NCI-H69 (cell line): ENCODE measurements at regions not wholly inside any gene's neighbourhood (a gene's known extent, or its start where the extent isn't known, plus 50 kb on each side); places are given as distances from the start of the nearest gene placed in this dataset.

Experiments used
- DNase-seq: peaks from one replicate; lab custom pipeline; 2025; lab: John Stamatoyannopoulos, UW

- peak; percentile 59 for DNase-seq
Measured at GRCh38 chr17:5785867-5786509, 201.7 kb upstream of the NLRP1 start.

DNA sequence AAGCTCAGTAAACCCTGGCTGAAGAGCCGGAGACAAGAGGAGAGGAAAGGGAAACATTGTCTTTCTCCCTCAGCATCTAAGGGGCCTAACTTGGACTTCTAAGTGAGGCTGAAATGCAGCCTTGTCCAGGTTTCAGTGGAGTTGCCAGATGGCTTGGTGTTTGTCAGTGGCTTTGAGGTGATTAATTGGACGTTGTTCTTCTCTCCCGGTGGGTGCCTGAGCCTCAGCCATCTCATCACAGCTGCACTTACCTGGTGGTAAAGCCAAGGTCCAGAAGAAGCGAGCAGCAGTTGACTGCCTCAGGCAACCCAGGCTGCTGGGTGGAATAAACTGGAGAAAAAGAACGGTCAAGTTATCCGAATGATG is 202.2 kb upstream of the NLRP1 start:
- DNase-seq = peak; percentile 84

DNA sequence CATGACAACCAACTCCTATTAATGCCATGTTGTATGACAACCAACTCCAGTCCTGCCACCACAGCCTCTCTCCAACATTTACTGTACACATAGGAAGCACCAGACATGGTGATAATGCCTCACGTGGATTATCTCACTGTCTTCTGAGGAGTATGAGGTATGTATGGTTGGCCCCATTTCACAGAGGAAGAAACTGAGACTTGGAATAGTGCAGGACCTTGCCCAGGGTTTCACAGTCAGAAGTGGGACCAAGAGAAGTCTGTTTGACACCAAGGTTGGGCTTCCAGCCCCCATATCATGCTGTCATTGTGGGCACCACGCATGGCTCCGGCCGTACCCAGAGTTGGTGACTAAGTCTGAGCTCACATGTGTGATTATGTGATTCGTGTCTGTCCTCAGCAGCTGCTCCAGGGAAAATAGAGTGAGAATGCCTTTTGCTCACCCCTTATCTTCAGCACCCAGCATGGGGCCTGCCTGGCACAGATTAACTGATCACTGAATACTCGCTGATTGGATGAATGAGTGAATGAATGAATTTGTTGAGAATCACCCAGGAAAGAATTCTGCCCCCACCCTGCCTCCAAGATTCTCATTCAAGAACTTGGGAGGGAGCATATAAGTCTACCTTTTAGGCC is 204.1 kb upstream of the NLRP1 start:
- no peak for DNase-seq

- no peak for DNase-seq
Measured at GRCh38 chr17:5789528-5789927, 205.2 kb upstream of the NLRP1 start.

DNA sequence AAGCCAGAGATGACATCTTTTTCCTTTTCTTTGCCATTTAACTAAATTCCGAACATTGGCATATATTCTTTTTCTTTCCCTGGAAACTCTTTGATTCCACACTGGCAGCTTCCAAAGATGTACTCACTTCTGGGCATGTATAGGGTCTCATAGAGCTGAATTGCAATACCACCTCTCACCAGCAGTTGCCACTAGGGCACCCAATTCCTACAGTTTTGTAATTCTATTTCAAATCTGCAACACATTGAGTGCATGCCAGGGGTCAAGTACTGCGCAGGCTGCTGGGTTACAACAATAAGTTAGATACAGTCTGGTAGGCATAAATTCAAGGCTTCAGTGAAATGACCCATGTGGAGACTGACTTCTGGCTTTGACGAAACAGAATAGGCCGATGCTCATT is 208.8 kb upstream of the NLRP1 start:
- no peak for DNase-seq

- DNase-seq = peak; percentile 40
Measured at GRCh38 chr17:5793899-5794298, 209.6 kb upstream of the NLRP1 start.

DNA sequence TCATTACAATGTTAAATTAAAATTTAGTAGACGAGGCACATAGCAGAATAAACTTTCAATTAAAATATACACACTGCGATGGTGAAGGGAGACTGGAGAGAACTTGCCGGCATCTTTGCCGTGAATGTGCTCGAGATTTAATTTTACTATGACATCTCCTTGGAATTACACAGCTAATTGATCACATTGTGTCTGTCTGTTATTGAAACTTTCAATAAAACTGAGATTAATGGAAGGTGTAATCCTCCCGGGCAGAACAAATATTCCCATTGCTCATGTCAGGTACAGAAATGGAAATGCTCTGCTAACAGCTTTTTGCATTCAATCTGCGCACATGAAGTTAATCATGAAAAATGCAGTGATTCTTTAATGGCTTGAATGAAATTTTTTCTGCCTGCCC is 210.1 kb upstream of the NLRP1 start:
- no peak for DNase-seq

DNA sequence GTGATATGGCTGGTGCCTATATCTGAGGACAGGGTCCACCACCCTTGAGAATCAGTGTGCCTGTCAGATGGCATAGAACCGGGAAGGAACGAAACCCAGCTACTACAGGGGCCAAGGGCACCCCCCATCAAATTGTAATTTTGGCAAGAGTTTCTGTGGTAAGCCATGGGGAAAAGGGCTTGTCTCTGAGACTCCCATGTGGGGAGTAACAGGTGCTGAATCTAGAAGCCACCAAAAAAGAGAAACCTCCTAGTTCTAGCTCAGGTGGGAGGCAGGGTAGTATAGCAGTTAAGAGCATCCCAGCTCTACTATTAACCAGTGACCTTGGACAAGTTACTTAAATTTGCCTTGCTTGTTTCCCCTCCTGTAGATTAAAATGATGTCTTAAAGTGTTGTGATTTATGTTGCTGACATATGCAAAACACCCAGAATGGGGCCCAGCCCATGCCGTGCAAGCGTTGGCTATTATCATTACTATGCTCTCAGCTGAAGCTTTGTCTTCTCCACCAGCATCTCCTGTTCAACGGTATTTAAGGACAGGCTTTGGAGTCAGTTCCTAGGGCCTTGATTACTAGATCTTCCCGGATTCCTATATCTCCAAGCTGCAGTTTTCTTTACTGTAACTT is 210.7 kb upstream of the NLRP1 start:
- DNase-seq = no peak

- DNase-seq = no peak
Measured at GRCh38 chr17:5797447-5798050, 213.2 kb upstream of the NLRP1 start.

DNA sequence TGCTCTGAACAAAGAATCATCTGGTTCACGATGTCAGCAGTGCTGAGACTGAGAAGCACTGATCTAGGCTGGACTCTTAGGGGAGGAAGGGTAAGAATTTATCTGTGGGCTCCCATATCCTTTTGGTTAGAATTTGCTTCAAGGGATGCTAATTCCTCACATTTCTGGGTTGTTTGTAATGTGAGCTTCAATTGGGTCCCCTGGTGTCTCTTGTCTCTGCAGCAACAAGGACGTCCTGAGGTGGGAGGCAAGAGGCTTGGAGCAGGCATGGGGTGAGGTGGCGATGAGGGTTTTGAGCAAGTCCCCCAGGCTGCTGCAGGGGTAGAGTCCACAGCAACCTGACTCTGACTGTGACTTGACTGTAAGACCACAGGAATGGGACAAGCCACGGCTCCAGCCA is 213.8 kb upstream of the NLRP1 start:
- DNase-seq = no peak

- no peak for DNase-seq
Measured at GRCh38 chr17:5800131-5800530, 215.8 kb upstream of the NLRP1 start.

- DNase-seq = no peak
Measured at GRCh38 chr17:5800646-5801045, 216.3 kb upstream of the NLRP1 start.

DNA sequence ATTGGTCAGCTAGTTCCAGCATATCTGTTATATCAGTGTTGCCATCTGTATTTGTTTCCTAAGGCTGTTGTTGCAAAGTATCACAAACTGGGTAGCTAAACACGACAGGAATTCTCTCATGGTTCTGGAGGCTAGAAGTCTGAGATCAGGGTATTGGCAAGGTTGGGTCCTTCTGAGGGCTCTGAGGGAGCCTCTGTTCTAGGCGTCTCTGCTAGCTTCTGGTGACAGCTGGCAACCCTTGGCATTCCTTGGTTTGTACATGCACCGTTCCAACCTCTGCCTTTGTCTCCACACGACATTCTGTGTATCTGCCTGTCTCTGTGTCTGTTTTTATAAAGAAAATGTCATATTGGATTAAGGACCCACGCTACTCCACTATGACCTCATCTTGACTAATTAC is 219.9 kb upstream of the NLRP1 start:
- no peak for DNase-seq

- no peak for DNase-seq
Measured at GRCh38 chr17:5809056-5809455, 224.7 kb upstream of the NLRP1 start.

- DNase-seq = no peak
Measured at GRCh38 chr17:5809580-5810188, 225.4 kb upstream of the NLRP1 start.

DNA sequence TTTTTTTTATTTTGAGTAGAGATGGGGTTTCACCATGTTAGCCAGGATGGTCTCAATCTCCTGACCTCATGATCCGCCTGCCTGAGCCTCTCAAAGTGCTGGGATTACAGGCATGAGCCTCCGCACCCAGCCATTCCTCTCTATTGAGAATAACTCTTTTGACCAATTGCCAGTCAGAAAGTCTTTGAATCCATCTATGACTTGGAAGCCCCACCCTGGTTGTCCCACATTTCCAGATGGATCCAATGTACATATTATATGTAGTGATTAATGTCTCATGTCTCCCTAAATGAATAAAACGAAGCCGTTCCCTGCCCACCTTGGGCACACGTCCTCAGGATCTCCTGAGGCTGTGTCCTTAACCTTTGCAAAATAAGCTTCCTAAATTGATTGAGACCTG is 228.3 kb upstream of the NLRP1 start:
- no peak for DNase-seq

- DNase-seq = no peak
Measured at GRCh38 chr17:5813357-5813756, 229.0 kb upstream of the NLRP1 start.

- no peak for DNase-seq
Measured at GRCh38 chr17:5815396-5815795, 231.1 kb upstream of the NLRP1 start.

GRCh38 chr17:5816491-5817070 is 232.3 kb upstream of the NLRP1 start:
- DNase-seq = peak; percentile 80

DNA sequence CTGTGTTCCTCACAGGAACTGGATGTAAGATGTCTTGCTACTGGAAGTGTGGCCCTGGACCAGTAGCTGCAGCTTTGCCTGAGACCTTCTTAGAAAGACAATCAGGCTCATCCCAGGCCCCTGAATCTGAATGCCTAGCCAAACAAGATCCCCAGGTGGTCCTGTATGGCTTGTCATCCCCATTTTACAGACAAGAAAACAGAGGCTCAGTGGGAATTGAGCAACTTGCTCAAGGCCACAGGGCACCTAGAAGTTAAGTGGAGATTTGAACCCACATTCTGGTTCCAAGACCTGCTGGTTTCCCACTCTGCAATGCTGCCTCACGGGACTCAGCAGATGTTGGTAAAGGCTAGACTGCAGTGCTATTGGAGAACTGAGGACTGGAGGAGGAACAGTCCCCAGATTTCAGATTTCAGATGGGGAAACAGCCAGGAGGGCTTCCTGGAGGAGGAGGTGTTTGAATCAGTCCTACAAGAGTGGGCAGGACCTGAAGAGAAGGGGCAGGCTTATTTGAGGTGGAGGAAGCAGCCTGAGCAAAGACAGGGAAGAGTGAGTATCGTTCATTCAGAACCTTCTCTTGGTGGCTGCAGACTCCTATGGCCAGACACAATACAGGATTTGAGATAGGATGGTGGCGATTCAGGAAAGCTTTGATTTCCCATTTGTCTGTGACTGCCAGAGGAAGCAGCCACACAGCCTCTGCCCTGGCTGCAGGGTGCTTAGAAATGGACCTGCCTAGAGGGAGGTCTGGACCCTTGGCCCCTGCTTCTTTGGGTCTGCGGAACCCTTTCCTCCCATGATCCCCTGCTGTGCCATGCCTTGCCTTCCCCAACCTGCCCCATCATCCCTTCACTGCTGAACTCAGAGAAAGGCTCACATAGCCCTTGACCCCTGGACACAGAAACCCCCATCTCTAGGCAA is 233.4 kb upstream of the NLRP1 start:
- no peak for DNase-seq

- no peak for DNase-seq
Measured at GRCh38 chr17:5819396-5819795, 235.1 kb upstream of the NLRP1 start.
